ENCODE measurements at regions not wholly inside any gene's neighbourhood (a gene's known extent, or its start where the extent isn't known, plus 50 kb on each side); places are given as distances from the start of the nearest gene placed in this dataset.

DNA sequence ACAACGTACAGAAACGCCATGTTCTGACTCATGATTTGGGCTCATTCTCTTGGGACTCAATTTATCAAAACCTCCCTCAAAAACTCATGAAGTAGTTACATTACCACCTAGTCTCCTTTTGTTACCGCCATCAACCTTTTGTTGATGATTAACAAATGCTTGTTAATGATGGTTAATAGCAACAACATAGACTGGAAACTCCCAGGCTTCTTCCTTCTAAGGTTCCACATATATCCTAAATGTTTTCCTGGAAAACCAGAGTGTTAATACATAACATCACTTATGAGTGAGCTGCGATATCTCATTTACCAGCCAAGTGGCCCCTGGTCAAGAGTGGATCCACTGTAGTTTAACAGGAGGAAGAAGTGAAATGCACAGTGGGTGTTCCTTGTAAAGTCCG is 176.3 kb downstream of the ERMARD start:
- H3K36me3 Mint-ChIP-seq (ENCODE audit: unreplicated experiment), result no peaks in the 10 kb centered on the region
- no peak overlapping the region for H3K4me3 Mint-ChIP-seq (ENCODE audit: unreplicated experiment)
- H3K9me3 Mint-ChIP-seq (ENCODE audit: unreplicated experiment), result peaks cover 21% of the 10 kb centered on the region
- H3K4me1 Mint-ChIP-seq (ENCODE audit: unreplicated experiment), result no peaks in the 10 kb centered on the region
- H3K27me3 Mint-ChIP-seq (ENCODE audit: unreplicated experiment), result no peaks in the 10 kb centered on the region
- DNase-seq (ENCODE audit: extremely low spot score, unreplicated experiment), result no peak
- TF ChIP-seq, protein P1, sequence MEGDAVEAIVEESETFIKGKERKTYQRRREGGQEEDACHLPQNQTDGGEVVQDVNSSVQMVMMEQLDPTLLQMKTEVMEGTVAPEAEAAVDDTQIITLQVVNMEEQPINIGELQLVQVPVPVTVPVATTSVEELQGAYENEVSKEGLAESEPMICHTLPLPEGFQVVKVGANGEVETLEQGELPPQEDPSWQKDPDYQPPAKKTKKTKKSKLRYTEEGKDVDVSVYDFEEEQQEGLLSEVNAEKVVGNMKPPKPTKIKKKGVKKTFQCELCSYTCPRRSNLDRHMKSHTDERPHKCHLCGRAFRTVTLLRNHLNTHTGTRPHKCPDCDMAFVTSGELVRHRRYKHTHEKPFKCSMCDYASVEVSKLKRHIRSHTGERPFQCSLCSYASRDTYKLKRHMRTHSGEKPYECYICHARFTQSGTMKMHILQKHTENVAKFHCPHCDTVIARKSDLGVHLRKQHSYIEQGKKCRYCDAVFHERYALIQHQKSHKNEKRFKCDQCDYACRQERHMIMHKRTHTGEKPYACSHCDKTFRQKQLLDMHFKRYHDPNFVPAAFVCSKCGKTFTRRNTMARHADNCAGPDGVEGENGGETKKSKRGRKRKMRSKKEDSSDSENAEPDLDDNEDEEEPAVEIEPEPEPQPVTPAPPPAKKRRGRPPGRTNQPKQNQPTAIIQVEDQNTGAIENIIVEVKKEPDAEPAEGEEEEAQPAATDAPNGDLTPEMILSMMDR (IDR thresholded peaks at IDR 0.05), result no peak
- H3K27ac Mint-ChIP-seq (ENCODE audit: unreplicated experiment), result no peak overlapping the region

DNA sequence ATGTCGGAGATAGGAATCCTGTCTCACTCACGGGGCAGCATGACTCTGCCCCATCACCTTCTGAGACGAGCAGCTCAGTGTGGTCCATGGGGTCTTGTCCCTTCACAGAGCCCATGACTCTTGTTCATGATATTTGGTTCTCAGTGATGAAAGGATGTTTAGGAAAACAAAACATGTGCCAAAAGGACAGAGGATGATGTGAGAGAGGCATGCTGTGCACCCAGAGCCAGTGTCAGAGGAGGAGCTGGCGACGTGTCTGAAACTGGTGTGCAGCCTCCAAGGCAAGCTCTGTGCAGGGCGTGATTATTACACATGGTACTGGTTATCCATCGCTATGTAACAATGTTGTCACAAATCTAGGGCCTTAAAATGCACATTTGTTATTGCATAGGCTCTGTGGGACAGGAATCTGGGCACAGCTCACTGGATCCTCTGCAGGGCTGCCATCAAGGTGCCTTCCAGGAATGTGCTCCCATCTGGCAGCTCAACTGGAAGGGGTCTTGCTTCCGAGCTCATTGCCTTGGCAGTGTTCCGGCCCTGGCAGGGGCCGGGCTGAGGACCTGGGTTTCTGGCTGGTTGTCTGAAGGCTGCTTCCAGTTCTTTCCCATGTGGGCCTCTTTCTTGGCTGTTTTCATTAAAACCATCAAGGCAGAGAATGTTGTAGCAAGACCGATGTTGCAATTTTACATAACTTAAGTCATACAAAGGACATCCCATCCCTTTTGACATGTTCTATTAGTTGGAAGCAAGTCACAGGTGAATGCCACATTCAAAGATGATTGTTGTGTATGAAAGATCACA is 175.4 kb downstream of the ERMARD start:
- Mint-ChIP-seq H3K27me3 (ENCODE audit: unreplicated experiment) (no peaks in the 10 kb centered on the region), H3K36me3 (ENCODE audit: unreplicated experiment) (no peaks in the 10 kb centered on the region), H3K4me3 (ENCODE audit: unreplicated experiment) (no peak overlapping the region), H3K27ac (ENCODE audit: unreplicated experiment) (no peak overlapping the region), H3K9me3 (ENCODE audit: unreplicated experiment) (peaks cover 21% of the 10 kb centered on the region), H3K4me1 (ENCODE audit: unreplicated experiment) (no peaks in the 10 kb centered on the region)
- TF ChIP-seq, protein P1 (IDR thresholded peaks at IDR 0.05), result no peak
- no peak for DNase-seq (ENCODE audit: extremely low spot score, unreplicated experiment)

DNA sequence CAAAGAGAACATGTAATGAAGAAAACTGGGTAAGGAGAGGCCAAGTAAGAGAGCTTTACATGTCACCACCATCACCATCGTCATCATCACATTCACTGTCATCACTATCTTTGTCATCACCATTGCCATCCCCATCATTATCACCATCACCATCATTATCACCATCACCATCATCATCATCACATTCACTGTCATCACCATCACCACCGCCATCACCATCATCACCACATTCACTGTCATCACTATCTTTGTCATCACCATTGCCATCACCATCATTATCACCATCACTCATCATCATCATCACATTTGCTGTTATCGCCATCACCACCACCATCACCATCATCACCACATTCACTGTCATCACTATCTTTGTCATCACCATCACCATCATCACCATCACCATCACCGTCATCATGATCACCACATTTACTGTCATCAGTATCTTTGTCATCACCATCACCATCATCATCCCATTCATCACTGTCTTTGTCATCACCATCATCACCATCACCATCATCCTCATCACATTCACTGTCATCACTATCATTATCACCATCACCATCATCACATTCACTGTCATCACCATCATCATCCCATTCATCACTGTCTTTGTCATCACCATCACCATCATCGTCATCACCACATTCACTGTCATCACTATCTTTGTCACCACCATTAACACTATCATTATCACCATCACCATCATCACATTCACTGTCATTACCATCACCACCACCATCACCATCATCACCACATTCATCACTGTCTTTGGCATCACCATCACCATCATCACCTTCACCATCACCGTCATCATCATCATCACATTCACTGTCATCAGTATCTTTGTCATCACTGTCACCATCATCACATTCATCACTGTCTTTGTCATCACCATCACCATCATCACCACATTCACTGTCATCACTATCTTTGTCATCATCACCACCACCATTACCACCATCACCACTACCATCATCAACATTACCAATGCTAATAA is 172.3 kb downstream of the ERMARD start:
- Mint-ChIP-seq H3K27ac (ENCODE audit: unreplicated experiment) (no peak overlapping the region), H3K9me3 (ENCODE audit: unreplicated experiment) (peaks cover 10% of the 10 kb centered on the region), H3K4me3 (ENCODE audit: unreplicated experiment) (no peak overlapping the region), H3K27me3 (ENCODE audit: unreplicated experiment) (no peaks in the 10 kb centered on the region), H3K36me3 (ENCODE audit: unreplicated experiment) (no peaks in the 10 kb centered on the region), H3K4me1 (ENCODE audit: unreplicated experiment) (no peaks in the 10 kb centered on the region)
- no peak for DNase-seq (ENCODE audit: extremely low spot score, unreplicated experiment)
- TF ChIP-seq, protein P1 (IDR thresholded peaks at IDR 0.05), result no peak

DNA sequence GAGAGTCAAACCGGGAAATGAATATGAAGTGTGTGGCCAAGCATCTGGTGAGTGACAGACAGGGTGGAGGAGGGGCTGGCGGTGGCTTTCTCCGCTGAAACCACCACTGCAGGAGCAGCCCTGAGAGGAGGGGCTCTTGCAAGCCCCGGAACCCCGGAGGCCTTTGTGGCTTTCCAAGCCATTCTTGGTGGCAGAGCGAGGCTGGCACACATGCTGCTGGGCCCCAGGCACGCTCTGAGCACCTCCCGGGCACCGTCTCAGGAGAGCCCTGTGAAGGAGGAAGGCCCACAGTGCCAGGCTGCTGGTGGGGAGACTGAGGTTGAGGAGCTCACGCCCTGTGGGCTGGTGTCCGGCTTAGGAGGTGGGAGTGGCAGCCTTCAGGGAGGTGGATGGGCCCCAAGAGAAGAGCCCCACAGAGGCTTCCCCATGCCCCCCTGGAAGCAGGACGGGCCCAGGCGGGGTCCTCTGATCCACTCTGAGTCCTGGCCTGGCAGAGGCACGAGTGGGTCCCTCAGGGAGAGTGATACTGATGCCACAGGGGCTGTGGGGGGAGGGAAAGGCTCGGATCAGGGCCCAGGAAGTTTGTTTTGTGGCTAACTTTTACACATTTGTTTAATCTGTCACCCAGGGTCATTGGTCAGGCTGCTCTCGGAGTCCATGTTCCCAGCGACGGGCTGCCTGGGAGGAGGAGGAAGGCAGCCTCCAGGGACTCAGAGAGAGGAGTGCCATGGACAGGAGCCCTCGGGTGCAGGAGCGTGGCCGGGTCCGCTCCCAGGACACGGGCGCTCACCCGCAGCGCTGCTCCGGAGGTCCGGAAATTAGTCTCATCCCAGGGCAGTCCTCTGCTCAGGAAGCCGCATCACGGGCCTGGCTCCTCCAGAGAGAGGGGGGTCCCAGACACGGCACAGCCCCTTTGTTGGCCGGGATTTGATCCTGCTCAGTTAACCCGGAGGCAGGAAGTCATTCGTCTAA is 170.7 kb downstream of the ERMARD start:
- no peaks in the 10 kb centered on the region for H3K4me1 Mint-ChIP-seq (ENCODE audit: unreplicated experiment)
- DNase-seq (ENCODE audit: extremely low spot score, unreplicated experiment), result no peak
- H3K9me3 Mint-ChIP-seq (ENCODE audit: unreplicated experiment), result peaks cover 14% of the 10 kb centered on the region
- no peaks in the 10 kb centered on the region for H3K36me3 Mint-ChIP-seq (ENCODE audit: unreplicated experiment)
- H3K27me3 Mint-ChIP-seq (ENCODE audit: unreplicated experiment), result no peaks in the 10 kb centered on the region
- H3K27ac Mint-ChIP-seq (ENCODE audit: unreplicated experiment), result no peak overlapping the region
- TF ChIP-seq, protein P1 (IDR thresholded peaks at IDR 0.05), result no peak
- no peak overlapping the region for H3K4me3 Mint-ChIP-seq (ENCODE audit: unreplicated experiment)

Data from osteocyte (in vitro differentiated cells).